HPDE6-E6E7 (cell line): ENCODE measurements at regions not wholly inside any gene's neighbourhood (a gene's known extent, or its start where the extent isn't known, plus 50 kb on each side); places are given as distances from the start of the nearest gene placed in this dataset.

ENCODE experiments used
- DNase-seq: peaks from one replicate; pipeline ENCODE4 v3.0.0; 2011; ENCODE audit warnings: missing footprints; ENCODE audit errors: extremely low spot score

- DNase-seq = no peak
These were observed 106.1 kb upstream of the RFLNA start for GRCh38 chr12:124188561-124189405.

GRCh38 chr12:124190312-124191023, 104.4 kb upstream of the RFLNA start:
- no peak for DNase-seq

- no peak for DNase-seq
These were observed 103.9 kb upstream of the RFLNA start for GRCh38 chr12:124191024-124191359.

- DNase-seq = no peak
These were observed 102.9 kb upstream of the RFLNA start for GRCh38 chr12:124191966-124192365.

GRCh38 chr12:124194264-124194892, 100.5 kb upstream of the RFLNA start:
- no peak for DNase-seq

- no peak for DNase-seq
These were observed 99.9 kb upstream of the RFLNA start for GRCh38 chr12:124194893-124195566.

GRCh38 chr12:124195567-124195942, 99.3 kb upstream of the RFLNA start:
- DNase-seq = no peak

- no peak for DNase-seq
These were observed 98.7 kb upstream of the RFLNA start for GRCh38 chr12:124196236-124196635.

GRCh38 chr12:124201248-124201647, 93.6 kb upstream of the RFLNA start:
- DNase-seq = no peak

GRCh38 chr12:124203176-124203575, 91.7 kb upstream of the RFLNA start:
- no peak for DNase-seq

GRCh38 chr12:124205405-124205804, 89.5 kb upstream of the RFLNA start:
- DNase-seq = no peak

GRCh38 chr12:124207049-124207448, 87.8 kb upstream of the RFLNA start:
- DNase-seq = no peak

- no peak for DNase-seq
These were observed 87.3 kb upstream of the RFLNA start for GRCh38 chr12:124207617-124208016.

GRCh38 chr12:124208489-124208888, 86.4 kb upstream of the RFLNA start:
- no peak for DNase-seq

- DNase-seq = no peak
These were observed 83.8 kb upstream of the RFLNA start for GRCh38 chr12:124210991-124211577.

GRCh38 chr12:124211753-124212152, 83.1 kb upstream of the RFLNA start:
- DNase-seq = no peak

- no peak for DNase-seq
These were observed 81.1 kb upstream of the RFLNA start for GRCh38 chr12:124213666-124214347.

GRCh38 chr12:124214574-124214973, 80.3 kb upstream of the RFLNA start:
- DNase-seq = no peak

GRCh38 chr12:124216966-124217365, 77.9 kb upstream of the RFLNA start:
- DNase-seq = no peak

- DNase-seq = no peak
These were observed 77.2 kb upstream of the RFLNA start for GRCh38 chr12:124217508-124218242.

GRCh38 chr12:124218243-124218560, 76.7 kb upstream of the RFLNA start:
- no peak for DNase-seq
